ENCODE measurements at regions not wholly inside any gene's neighbourhood (a gene's known extent, or its start where the extent isn't known, plus 50 kb on each side); places are given as distances from the start of the nearest gene placed in this dataset.

- Histone ChIP-seq H3K27ac (ENCODE audit: insufficient read depth, low read length, poor library complexity, severe bottlenecking) (no peak overlapping the region), H3K4me1 (ENCODE audit: control insufficient read depth, insufficient read depth, low read length, poor library complexity, severe bottlenecking) (no peaks in the 10 kb centered on the region), H3K27me3 (replicated peaks; ENCODE audit: control insufficient read depth, insufficient read depth, low read length, poor library complexity, severe bottlenecking) (no peaks in the 10 kb centered on the region), H3K9me3 (ENCODE audit: control insufficient read depth, low read length) (no peaks in the 10 kb centered on the region), H3K36me3 (ENCODE audit: control insufficient read depth, insufficient read depth, low read length) (no peaks in the 10 kb centered on the region), H3K4me3 (ENCODE audit: insufficient read depth, low read depth, low read length, poor library complexity, severe bottlenecking) (no peak overlapping the region)
- DNase-seq, result no peak
Measured at GRCh38 chr13:88601949-88602348, 930.8 kb downstream of the SLITRK5 start.

- Histone ChIP-seq H3K4me1 (ENCODE audit: control insufficient read depth, insufficient read depth, low read length, poor library complexity, severe bottlenecking) (no peaks in the 10 kb centered on the region), H3K27ac (ENCODE audit: insufficient read depth, low read length, poor library complexity, severe bottlenecking) (no peak overlapping the region), H3K27me3 (replicated peaks; ENCODE audit: control insufficient read depth, insufficient read depth, low read length, poor library complexity, severe bottlenecking) (no peaks in the 10 kb centered on the region), H3K36me3 (ENCODE audit: control insufficient read depth, insufficient read depth, low read length) (no peaks in the 10 kb centered on the region), H3K4me3 (ENCODE audit: insufficient read depth, low read depth, low read length, poor library complexity, severe bottlenecking) (no peak overlapping the region), H3K9me3 (ENCODE audit: control insufficient read depth, low read length) (no peaks in the 10 kb centered on the region)
- DNase-seq, result no peak
Measured at GRCh38 chr13:88602786-88603777, 931.9 kb downstream of the SLITRK5 start.

GRCh38 chr13:88617176-88617575 lies 946.0 kb downstream of the SLITRK5 start:
- H3K4me1 ChIP-seq (ENCODE audit: control insufficient read depth, insufficient read depth, low read length, poor library complexity, severe bottlenecking), result no peaks in the 10 kb centered on the region
- H3K27ac ChIP-seq (ENCODE audit: insufficient read depth, low read length, poor library complexity, severe bottlenecking), result no peak overlapping the region
- no peak for DNase-seq
- H3K4me3 ChIP-seq (ENCODE audit: insufficient read depth, low read depth, low read length, poor library complexity, severe bottlenecking), result no peak overlapping the region
- no peaks in the 10 kb centered on the region for H3K36me3 ChIP-seq (ENCODE audit: control insufficient read depth, insufficient read depth, low read length)
- H3K9me3 ChIP-seq (ENCODE audit: control insufficient read depth, low read length), result no peaks in the 10 kb centered on the region
- no peaks in the 10 kb centered on the region for H3K27me3 ChIP-seq (replicated peaks; ENCODE audit: control insufficient read depth, insufficient read depth, low read length, poor library complexity, severe bottlenecking)

- no peaks in the 10 kb centered on the region for H3K9me3 ChIP-seq (ENCODE audit: control insufficient read depth, low read length)
- H3K27me3 ChIP-seq (replicated peaks; ENCODE audit: control insufficient read depth, insufficient read depth, low read length, poor library complexity, severe bottlenecking), result no peaks in the 10 kb centered on the region
- peak in 1 of 3 donors; percentile 24 for DNase-seq
- H3K4me1 ChIP-seq (ENCODE audit: control insufficient read depth, insufficient read depth, low read length, poor library complexity, severe bottlenecking), result no peaks in the 10 kb centered on the region
- no peak overlapping the region for H3K27ac ChIP-seq (ENCODE audit: insufficient read depth, low read length, poor library complexity, severe bottlenecking)
- no peak overlapping the region for H3K4me3 ChIP-seq (ENCODE audit: insufficient read depth, low read depth, low read length, poor library complexity, severe bottlenecking)
- no peaks in the 10 kb centered on the region for H3K36me3 ChIP-seq (ENCODE audit: control insufficient read depth, insufficient read depth, low read length)
Measured at GRCh38 chr13:88622362-88622973, 951.3 kb downstream of the SLITRK5 start.

- no peak for DNase-seq
- Histone ChIP-seq H3K4me3 (ENCODE audit: insufficient read depth, low read depth, low read length, poor library complexity, severe bottlenecking) (no peak overlapping the region), H3K4me1 (ENCODE audit: control insufficient read depth, insufficient read depth, low read length, poor library complexity, severe bottlenecking) (no peaks in the 10 kb centered on the region), H3K9me3 (ENCODE audit: control insufficient read depth, low read length) (no peaks in the 10 kb centered on the region), H3K27me3 (replicated peaks; ENCODE audit: control insufficient read depth, insufficient read depth, low read length, poor library complexity, severe bottlenecking) (no peaks in the 10 kb centered on the region), H3K27ac (ENCODE audit: insufficient read depth, low read length, poor library complexity, severe bottlenecking) (no peak overlapping the region), H3K36me3 (ENCODE audit: control insufficient read depth, insufficient read depth, low read length) (no peaks in the 10 kb centered on the region)
Measured at GRCh38 chr13:88623150-88623549, 952.0 kb downstream of the SLITRK5 start.

- Histone ChIP-seq H3K4me1 (ENCODE audit: control insufficient read depth, insufficient read depth, low read length, poor library complexity, severe bottlenecking) (no peaks in the 10 kb centered on the region), H3K27ac (ENCODE audit: insufficient read depth, low read length, poor library complexity, severe bottlenecking) (no peak overlapping the region), H3K9me3 (ENCODE audit: control insufficient read depth, low read length) (no peaks in the 10 kb centered on the region), H3K27me3 (replicated peaks; ENCODE audit: control insufficient read depth, insufficient read depth, low read length, poor library complexity, severe bottlenecking) (no peaks in the 10 kb centered on the region), H3K4me3 (ENCODE audit: insufficient read depth, low read depth, low read length, poor library complexity, severe bottlenecking) (no peak overlapping the region), H3K36me3 (ENCODE audit: control insufficient read depth, insufficient read depth, low read length) (no peaks in the 10 kb centered on the region)
- DNase-seq, result no peak
Measured at GRCh38 chr13:88627071-88627470, 955.9 kb downstream of the SLITRK5 start.

GRCh38 chr13:88628882-88629281 lies 957.7 kb downstream of the SLITRK5 start:
- no peak for DNase-seq
- Histone ChIP-seq H3K4me3 (ENCODE audit: insufficient read depth, low read depth, low read length, poor library complexity, severe bottlenecking) (no peak overlapping the region), H3K27me3 (replicated peaks; ENCODE audit: control insufficient read depth, insufficient read depth, low read length, poor library complexity, severe bottlenecking) (no peaks in the 10 kb centered on the region), H3K9me3 (ENCODE audit: control insufficient read depth, low read length) (no peaks in the 10 kb centered on the region), H3K36me3 (ENCODE audit: control insufficient read depth, insufficient read depth, low read length) (no peaks in the 10 kb centered on the region), H3K27ac (ENCODE audit: insufficient read depth, low read length, poor library complexity, severe bottlenecking) (no peak overlapping the region), H3K4me1 (ENCODE audit: control insufficient read depth, insufficient read depth, low read length, poor library complexity, severe bottlenecking) (no peaks in the 10 kb centered on the region)

GRCh38 chr13:88637935-88638334 lies 966.8 kb downstream of the SLITRK5 start:
- H3K4me1 ChIP-seq (ENCODE audit: control insufficient read depth, insufficient read depth, low read length, poor library complexity, severe bottlenecking), result no peaks in the 10 kb centered on the region
- no peaks in the 10 kb centered on the region for H3K27me3 ChIP-seq (replicated peaks; ENCODE audit: control insufficient read depth, insufficient read depth, low read length, poor library complexity, severe bottlenecking)
- no peak overlapping the region for H3K4me3 ChIP-seq (ENCODE audit: insufficient read depth, low read depth, low read length, poor library complexity, severe bottlenecking)
- H3K9me3 ChIP-seq (ENCODE audit: control insufficient read depth, low read length), result no peaks in the 10 kb centered on the region
- H3K27ac ChIP-seq (ENCODE audit: insufficient read depth, low read length, poor library complexity, severe bottlenecking), result no peak overlapping the region
- no peak for DNase-seq
- no peaks in the 10 kb centered on the region for H3K36me3 ChIP-seq (ENCODE audit: control insufficient read depth, insufficient read depth, low read length)

- Histone ChIP-seq H3K27me3 (replicated peaks; ENCODE audit: control insufficient read depth, insufficient read depth, low read length, poor library complexity, severe bottlenecking) (no peaks in the 10 kb centered on the region), H3K27ac (ENCODE audit: insufficient read depth, low read length, poor library complexity, severe bottlenecking) (no peak overlapping the region), H3K4me1 (ENCODE audit: control insufficient read depth, insufficient read depth, low read length, poor library complexity, severe bottlenecking) (no peaks in the 10 kb centered on the region), H3K9me3 (ENCODE audit: control insufficient read depth, low read length) (no peaks in the 10 kb centered on the region), H3K36me3 (ENCODE audit: control insufficient read depth, insufficient read depth, low read length) (no peaks in the 10 kb centered on the region), H3K4me3 (ENCODE audit: insufficient read depth, low read depth, low read length, poor library complexity, severe bottlenecking) (no peak overlapping the region)
- DNase-seq, result no peak
Measured at GRCh38 chr13:88643233-88643632, 972.1 kb downstream of the SLITRK5 start.

Measured in effector memory CD4-positive, alpha-beta T cell (primary cell).